HUES64 (cell line): ENCODE measurements at regions not wholly inside any gene's neighbourhood (a gene's known extent, or its start where the extent isn't known, plus 50 kb on each side); places are given as distances from the start of the nearest gene placed in this dataset.

Source experiments
- H3K27ac ChIP-seq: 2 replicates; pipeline ENCODE4 v1.7.0; 2013; ENCODE audit warnings: low read depth, low read length, inconsistent platforms
- H3K27me3 ChIP-seq: 2 replicates; pipeline ENCODE4 v1.6.1; 2013; ENCODE audit warnings: mild to moderate bottlenecking, low read length; ENCODE audit not compliant: insufficient read depth
- H3K36me3 ChIP-seq: 2 replicates; pipeline ENCODE4 v1.6.1; 2013; ENCODE audit warnings: mild to moderate bottlenecking, low read length; ENCODE audit not compliant: insufficient read depth
- H3K4me1 ChIP-seq: 2 replicates; pipeline ENCODE4 v1.6.1; 2013; ENCODE audit warnings: mild to moderate bottlenecking, low read length, moderate library complexity; ENCODE audit not compliant: insufficient read depth
- H3K4me3 ChIP-seq: 2 replicates; pipeline ENCODE4 v1.5.1; 2013; ENCODE audit warnings: mild to moderate bottlenecking, low read length, moderate library complexity
- H3K9ac ChIP-seq: 2 replicates; pipeline ENCODE4 v1.6.1; 2013; ENCODE audit warnings: mild to moderate bottlenecking, low read depth, low read length
- H3K9me3 ChIP-seq: 2 replicates; pipeline ENCODE4 v1.6.1; 2013; ENCODE audit warnings: low read depth, low read length; ENCODE audit not compliant: insufficient read depth
- WGBS: fragments of 150-250, 120-280 bp; methylation state at CpG from one replicate; pipeline ENCODE4 v1.1.7; 2013; ENCODE audit warnings: missing lambda C conversion rate; 5-methylcytosine and 5-hydroxymethylcytosine counted together

DNA sequence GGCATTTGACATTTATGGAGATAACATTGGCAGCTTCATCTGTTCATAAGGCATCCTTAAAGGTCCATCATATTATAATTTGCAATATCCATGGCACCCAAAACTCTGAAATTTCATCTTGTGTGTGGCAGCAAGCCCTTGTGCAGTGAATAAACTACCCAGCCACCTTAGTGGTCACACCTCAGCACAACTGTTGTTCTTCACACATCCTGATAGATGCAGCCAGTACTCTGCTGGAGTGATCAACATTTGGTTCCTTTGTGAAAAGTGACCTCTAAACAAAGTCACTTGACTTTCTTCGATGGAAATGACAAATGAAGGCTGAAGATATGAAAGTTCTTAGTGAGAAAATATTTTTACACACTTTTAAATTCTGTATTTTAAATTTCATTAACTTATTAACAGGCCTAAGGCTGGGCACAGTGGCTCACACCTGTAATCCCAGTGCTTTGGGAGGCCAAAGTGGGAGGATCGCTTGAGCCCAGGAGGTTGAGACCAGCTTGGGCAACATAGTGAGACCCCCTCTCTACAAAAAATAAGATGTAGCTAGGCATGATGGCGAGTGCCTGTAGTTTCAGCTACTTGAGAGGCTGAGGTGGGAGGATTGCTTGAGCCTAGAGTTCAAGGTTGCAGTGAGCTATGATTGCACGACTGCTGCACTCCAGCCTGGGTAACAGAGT is 161.4 kb downstream of the SPRY1 start:
- Histone ChIP-seq H3K27ac (no peak overlapping the region), H3K36me3 (no peaks in the 10 kb centered on the region), H3K9me3 (no peaks in the 10 kb centered on the region), H3K27me3 (no peaks in the 10 kb centered on the region), H3K4me1 (peaks cover 39% of the 10 kb centered on the region), H3K9ac (no peak overlapping the region), H3K4me3 (no peak overlapping the region)
- 90% methylated on average over 3 of the region's 4 CpGs for WGBS

- no CpG with 5 or more reads among the region's 1 CpG for WGBS
- Histone ChIP-seq H3K9me3 (no peaks in the 10 kb centered on the region), H3K4me3 (no peak overlapping the region), H3K27me3 (no peaks in the 10 kb centered on the region), H3K36me3 (no peaks in the 10 kb centered on the region), H3K4me1 (peaks cover 39% of the 10 kb centered on the region), H3K9ac (no peak overlapping the region), H3K27ac (no peak overlapping the region)
These were observed 162.3 kb downstream of the SPRY1 start for GRCh38 chr4:123558865-123559264.

DNA sequence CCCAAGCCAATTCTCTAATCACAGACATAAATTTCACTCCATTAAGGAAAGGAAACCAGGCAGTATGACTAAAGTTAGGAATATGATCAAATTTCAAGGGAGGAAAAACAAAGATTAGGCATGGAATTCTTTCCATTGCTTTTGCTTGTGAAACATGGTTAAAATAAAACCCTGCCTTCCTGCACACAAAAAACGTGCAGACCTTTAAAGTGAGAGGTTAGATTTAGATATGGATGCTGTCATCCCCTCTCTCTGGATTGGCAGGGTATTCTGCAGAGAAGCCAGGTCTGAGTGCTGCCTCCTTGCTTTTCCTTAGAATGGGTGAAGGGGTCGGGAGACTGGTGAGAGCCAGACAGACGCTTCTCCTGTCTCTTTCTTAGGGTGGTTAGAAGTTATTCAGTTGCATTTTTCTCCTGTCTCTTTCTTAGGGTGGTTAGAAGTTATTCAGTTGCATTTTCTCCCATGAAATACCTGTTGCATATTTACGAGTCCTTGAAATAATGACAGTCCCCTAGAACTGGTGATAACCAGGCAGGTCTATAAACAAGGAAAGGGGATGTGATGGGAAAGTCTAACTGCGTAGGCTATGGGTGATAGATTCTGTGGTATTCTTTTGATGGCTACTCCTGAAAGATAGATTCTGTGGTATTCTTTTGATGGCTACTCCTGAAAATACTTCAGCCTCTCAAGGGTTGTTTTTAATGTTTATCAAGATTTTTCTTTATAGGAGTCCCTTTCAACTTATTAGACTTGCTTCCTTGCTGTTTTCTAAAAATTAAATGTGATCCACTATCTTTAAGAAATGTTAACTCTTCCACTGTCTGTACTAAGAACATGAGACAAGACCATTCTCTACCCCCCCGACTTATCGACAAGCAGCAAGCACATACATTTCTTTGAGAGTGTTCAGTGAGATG is 163.6 kb downstream of the SPRY1 start:
- peaks cover 27% of the 10 kb centered on the region for H3K4me1 ChIP-seq
- no peak overlapping the region for H3K9ac ChIP-seq
- no peaks in the 10 kb centered on the region for H3K36me3 ChIP-seq
- H3K9me3 ChIP-seq = no peaks in the 10 kb centered on the region
- 73% methylated on average over 5 of the region's 7 CpGs for WGBS
- no peak overlapping the region for H3K27ac ChIP-seq
- no peaks in the 10 kb centered on the region for H3K27me3 ChIP-seq
- no peak overlapping the region for H3K4me3 ChIP-seq

DNA sequence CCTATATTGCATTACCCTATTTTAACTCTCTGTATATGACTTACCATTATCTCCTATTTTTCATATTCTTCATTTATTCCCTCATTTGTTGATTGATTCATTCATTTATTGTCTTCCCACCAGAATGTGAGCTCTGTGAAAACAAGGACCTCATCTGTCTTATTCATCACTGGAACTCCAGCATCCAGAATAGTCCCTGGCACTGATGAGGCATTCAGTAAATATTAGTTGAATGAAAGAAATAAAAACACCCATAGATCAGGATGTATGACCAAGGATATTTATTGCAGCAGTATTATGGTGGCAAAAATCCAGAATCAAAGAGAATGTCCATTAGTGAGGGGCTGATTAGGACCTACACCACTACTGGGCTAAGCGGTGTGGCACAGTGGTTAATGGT is 164.9 kb downstream of the SPRY1 start:
- Histone ChIP-seq H3K36me3 (no peaks in the 10 kb centered on the region), H3K27me3 (no peaks in the 10 kb centered on the region), H3K9ac (no peak overlapping the region), H3K9me3 (no peaks in the 10 kb centered on the region), H3K4me1 (peaks cover 13% of the 10 kb centered on the region), H3K4me3 (no peak overlapping the region), H3K27ac (no peak overlapping the region)
- 0% methylated on average over 1 of the region's 1 CpG for WGBS

DNA sequence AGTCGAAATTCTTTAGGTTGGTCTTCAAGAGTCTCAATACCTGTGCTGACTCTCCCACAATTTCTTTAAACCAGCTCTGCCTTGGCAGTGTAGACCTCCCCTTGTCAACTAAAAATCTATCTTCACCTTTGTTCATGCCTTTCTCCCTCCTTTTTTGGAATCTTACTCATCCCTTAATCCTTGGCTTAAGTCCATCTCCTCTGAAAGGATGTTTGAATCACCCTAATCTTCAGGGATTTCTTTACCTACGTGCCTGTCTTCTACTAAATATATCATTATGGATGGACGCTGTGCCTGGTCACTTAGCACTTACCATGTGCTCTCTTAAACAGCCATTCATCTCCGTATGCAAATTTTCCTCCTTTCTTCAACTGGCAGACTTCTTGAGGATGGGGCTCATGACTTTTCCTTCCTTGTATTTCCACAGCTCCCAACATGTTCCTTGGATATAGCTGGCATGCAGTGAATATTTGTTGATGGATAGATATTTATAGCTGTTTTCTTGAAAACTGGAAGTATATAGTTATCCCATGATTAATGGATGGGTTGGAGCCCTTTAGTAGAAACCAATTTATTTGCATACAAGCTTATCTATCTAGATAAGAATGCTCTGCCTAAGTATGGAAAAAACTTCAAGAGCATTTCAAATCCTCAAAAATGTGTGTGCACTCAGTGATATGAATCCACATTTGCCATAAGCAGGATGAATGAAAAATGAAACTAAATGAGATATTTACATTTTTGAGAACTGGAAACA is 166.6 kb downstream of the SPRY1 start:
- Histone ChIP-seq H3K4me1 (peaks cover 13% of the 10 kb centered on the region), H3K27ac (no peak overlapping the region), H3K27me3 (no peaks in the 10 kb centered on the region), H3K9ac (no peak overlapping the region), H3K4me3 (no peak overlapping the region), H3K36me3 (no peaks in the 10 kb centered on the region), H3K9me3 (no peaks in the 10 kb centered on the region)
- WGBS = 90% methylated on average over 4 of the region's 4 CpGs

- H3K9ac ChIP-seq = no peak overlapping the region
- H3K27me3 ChIP-seq = no peaks in the 10 kb centered on the region
- no peaks in the 10 kb centered on the region for H3K9me3 ChIP-seq
- WGBS = 58% methylated on average over 6 of the region's 6 CpGs
- no peak overlapping the region for H3K4me3 ChIP-seq
- no peaks in the 10 kb centered on the region for H3K36me3 ChIP-seq
- H3K4me1 ChIP-seq = peaks cover 5% of the 10 kb centered on the region
- no peak overlapping the region for H3K27ac ChIP-seq
These were observed 168.3 kb downstream of the SPRY1 start for GRCh38 chr4:123564758-123565346.

DNA sequence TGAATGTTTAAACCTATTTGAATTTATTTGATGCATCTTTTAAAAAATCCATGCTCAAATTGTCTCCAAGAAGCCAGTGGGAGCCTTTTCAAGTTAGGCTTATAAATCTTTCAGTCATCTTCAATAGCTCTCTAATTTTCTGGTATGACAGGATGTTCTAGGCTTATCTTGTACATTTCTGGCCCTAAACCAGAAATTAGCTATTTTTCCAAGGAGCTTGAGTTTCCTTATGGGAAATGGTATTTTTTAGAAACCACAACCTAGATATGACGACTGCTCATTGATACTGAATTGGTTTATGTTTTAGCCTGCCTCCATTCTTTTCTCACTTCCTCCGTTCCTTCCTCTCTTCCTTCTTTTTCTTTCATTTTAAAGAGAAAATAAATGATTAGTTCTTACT is 172.3 kb downstream of the SPRY1 start:
- no CpG with 5 or more reads among the region's 2 CpGs for WGBS
- H3K36me3 ChIP-seq = no peaks in the 10 kb centered on the region
- H3K4me3 ChIP-seq = no peak overlapping the region
- no peak overlapping the region for H3K27ac ChIP-seq
- no peaks in the 10 kb centered on the region for H3K27me3 ChIP-seq
- H3K9me3 ChIP-seq = no peaks in the 10 kb centered on the region
- H3K9ac ChIP-seq = no peak overlapping the region
- no peaks in the 10 kb centered on the region; the same call in 1 of the 2 replicates for H3K4me1 ChIP-seq

- no peaks in the 10 kb centered on the region for H3K9me3 ChIP-seq
- no peak overlapping the region for H3K9ac ChIP-seq
- H3K4me1 ChIP-seq = no peaks in the 10 kb centered on the region; the same call in 1 of the 2 replicates
- no CpG with 5 or more reads among the region's 2 CpGs for WGBS
- no peak overlapping the region for H3K27ac ChIP-seq
- no peaks in the 10 kb centered on the region for H3K27me3 ChIP-seq
- H3K4me3 ChIP-seq = no peak overlapping the region
- H3K36me3 ChIP-seq = no peaks in the 10 kb centered on the region
These were observed 172.9 kb downstream of the SPRY1 start for GRCh38 chr4:123569541-123569940.

- Histone ChIP-seq H3K9ac (no peak overlapping the region), H3K4me1 (no peaks in the 10 kb centered on the region), H3K36me3 (no peaks in the 10 kb centered on the region), H3K4me3 (no peak overlapping the region), H3K27me3 (no peaks in the 10 kb centered on the region), H3K27ac (no peak overlapping the region), H3K9me3 (no peaks in the 10 kb centered on the region)
- 92% methylated on average over 8 of the region's 8 CpGs for WGBS
These were observed 177.4 kb downstream of the SPRY1 start for GRCh38 chr4:123573866-123574508.

GRCh38 chr4:123575291-123575690 is 178.7 kb downstream of the SPRY1 start:
- Histone ChIP-seq H3K4me1 (no peaks in the 10 kb centered on the region), H3K27me3 (no peaks in the 10 kb centered on the region), H3K9ac (no peak overlapping the region), H3K4me3 (no peak overlapping the region), H3K36me3 (no peaks in the 10 kb centered on the region), H3K27ac (no peak overlapping the region), H3K9me3 (peaks cover 6% of the 10 kb centered on the region)
- 92% methylated on average over 4 of the region's 4 CpGs for WGBS
